GM12878 (cell line): ENCODE measurements at regions not wholly inside any gene's neighbourhood (a gene's known extent, or its start where the extent isn't known, plus 50 kb on each side); places are given as distances from the start of the nearest gene placed in this dataset.

Experiments
- ATAC-seq: fragments of 200-7000 bp; cut with Tn5 transposase; 3 replicates; pipeline ENCODE4 v1.9.1; 2020; ENCODE audit warnings: mild to moderate bottlenecking, moderate library complexity
- BruUV-seq: library from RNA; stranded (reverse); fragments of 400-500 nt; replicated peaks from 2 replicates; lab custom pipeline; 2021; lab: Mats Ljungman, UMichigan
- CTCF ChIA-PET: fragments of 300-600 bp; sonication (Branson Sonifier 250); formaldehyde crosslinking; extraction: SDS; loops from one replicate; lab custom pipeline; 2021; ENCODE audit warnings: inconsistent platforms; lab: Yijun Ruan, JAX
- POLR2A ChIA-PET: fragments of 350-600 bp; formaldehyde crosslinking; extraction: SDS; loops from one replicate; lab custom pipeline; 2021; ENCODE audit warnings: inconsistent platforms; lab: Charles Lee
- RAD21 ChIA-PET: fragments of 300-600 bp; sonication (Branson Sonifier 250); formaldehyde crosslinking; loops from one replicate; lab custom pipeline; 2023; ENCODE audit warnings: antibody characterized with exemption; ENCODE audit not compliant: unreplicated experiment; lab: Charles Lee
- SMC1A ChIA-PET: fragments of 300-600 bp; sonication (Branson Sonifier 250); formaldehyde crosslinking; loops from one replicate; lab custom pipeline; 2023; ENCODE audit not compliant: unreplicated experiment, uncharacterized antibody; lab: Charles Lee
- DNase-seq: peaks from one replicate; pipeline ENCODE4 v3.0.0-alpha.2; 2011; ENCODE audit warnings: low read depth, low spot score
- FAIRE-seq: peaks from 3 replicates; lab custom pipeline; 2011; peaks lifted over from hg19 to GRCh38; lab: Jason Lieb, UNC
- H2AFZ ChIP-seq: 2 replicates; pipeline ENCODE4 v1.6.0; 2011; ENCODE audit warnings: low read depth, low read length, control low read depth; ENCODE audit not compliant: control insufficient read depth
- H3K27ac ChIP-seq: 2 replicates; pipeline ENCODE4 v1.5.1; 2011; ENCODE audit warnings: control low read depth; ENCODE audit not compliant: control insufficient read depth, insufficient read depth
- H3K27me3 ChIP-seq, 2 experiments: replicated peaks in 1 of 2; 2 replicates each; pipeline versions ENCODE4 v1.6.0 to v1.6.1; 2011; ENCODE audit warnings: low read length in 1 of 2; ENCODE audit not compliant: control insufficient read depth in 2 of 2, insufficient read depth in 2 of 2
- H3K36me3 ChIP-seq, 2 experiments: 2 replicates each; pipeline ENCODE4 v1.5.1; 2011; ENCODE audit warnings: low read length in 1 of 2; ENCODE audit not compliant: control insufficient read depth in 2 of 2, insufficient read depth in 2 of 2
- H3K4me1 ChIP-seq: 2 replicates; pipeline ENCODE4 v1.6.1; 2011; ENCODE audit warnings: mild to moderate bottlenecking, low read length, moderate library complexity, mixed read lengths; ENCODE audit not compliant: control insufficient read depth, insufficient read depth
- H3K4me2 ChIP-seq: 2 replicates; pipeline ENCODE4 v1.6.0; 2011; ENCODE audit warnings: control low read depth; ENCODE audit not compliant: control insufficient read depth, insufficient read depth
- H3K4me3 ChIP-seq: fragments of 200-600 bp; sonication (generic); 2 replicates; pipeline ENCODE4 v1.5.1; 2016
- H3K79me2 ChIP-seq: 2 replicates; pipeline ENCODE4 v1.6.0; 2011; ENCODE audit warnings: low read length; ENCODE audit not compliant: control insufficient read depth, insufficient read depth
- H3K9ac ChIP-seq: 2 replicates; pipeline ENCODE4 v1.8.0; 2011; ENCODE audit warnings: low read length, control low read depth, mixed read lengths; ENCODE audit not compliant: control insufficient read depth, insufficient read depth
- H3K9me3 ChIP-seq: replicated peaks from 3 replicates; pipeline ENCODE4 v1.5.1; 2011; ENCODE audit warnings: mild to moderate bottlenecking, low read length; ENCODE audit not compliant: control insufficient read depth, insufficient read depth
- H4K20me1 ChIP-seq: 2 replicates; pipeline ENCODE4 v1.6.0; 2011; ENCODE audit not compliant: control insufficient read depth, insufficient read depth
- BCLAF1 ChIP-seq: fragments of 450-650 bp; IDR thresholded peaks from 2 replicates; pipeline ENCODE4 v1.6.1; 2017; ENCODE audit warnings: antibody characterized with exemption, mild to moderate bottlenecking, moderate library complexity
- CEBPB ChIP-seq, 2 experiments: fragments of 150-350 bp in 1 of 2; IDR thresholded peaks; 2 replicates each; pipeline ENCODE4 v1.6.1; 2012 to 2014; ENCODE audit warnings: low read depth in 2 of 2, low read length in 2 of 2, borderline replicate concordance in 1 of 2, inconsistent platforms in 1 of 2
- CHD2 ChIP-seq: IDR thresholded peaks from 2 replicates; pipeline ENCODE4 v1.6.1; 2011; ENCODE audit warnings: low read depth, low read length, improper control_type of control experiment, borderline replicate concordance
- E2F8 ChIP-seq: fragments of 450-650 bp; IDR thresholded peaks from 2 replicates; pipeline ENCODE4 v1.6.1; 2018; ENCODE audit warnings: mild to moderate bottlenecking, low read depth, moderate library complexity; ENCODE audit not compliant: partially characterized antibody
- GATAD2B ChIP-seq: fragments of 450-650 bp; conservative IDR thresholded peaks from 2 replicates; pipeline ENCODE4 v1.6.1; 2017; ENCODE audit warnings: low read depth, mild to moderate bottlenecking, moderate library complexity
- JUND ChIP-seq: IDR thresholded peaks from 2 replicates; pipeline ENCODE4 v1.6.1; 2012; ENCODE audit warnings: low read depth, mild to moderate bottlenecking, low read length, improper control_type of control experiment, moderate library complexity
- PAX8 ChIP-seq: fragments of 450-650 bp; IDR thresholded peaks from 2 replicates; pipeline ENCODE4 v1.6.1; 2017; ENCODE audit warnings: mild to moderate bottlenecking, moderate library complexity
- TCF12 ChIP-seq: IDR thresholded peaks from 2 replicates; pipeline ENCODE4 v1.6.1; 2011; ENCODE audit warnings: low read depth, mild to moderate bottlenecking, low read length
- USF1 ChIP-seq: IDR thresholded peaks from 2 replicates; pipeline ENCODE4 v1.6.1; 2011; ENCODE audit warnings: borderline replicate concordance, low read depth, mild to moderate bottlenecking, moderate library complexity, mixed read lengths, low read length; ENCODE audit not compliant: insufficient read depth; ENCODE audit errors: extremely low read length
- WRNIP1 ChIP-seq: IDR thresholded peaks from 2 replicates; pipeline ENCODE4 v1.6.1; 2011; ENCODE audit warnings: low read depth, low read length, improper control_type of control experiment, borderline replicate concordance
- ZNF592 ChIP-seq: fragments of 450-650 bp; IDR thresholded peaks from 2 replicates; pipeline ENCODE4 v1.6.1; 2017; ENCODE audit warnings: mild to moderate bottlenecking, moderate library complexity
- WGBS: methylation state at CpG from one replicate; pipeline ENCODE4 v1.1.6; 2016; ENCODE audit warnings: low lambda C conversion rate; ENCODE audit not compliant: insufficient replicate concordance, insufficient coverage; ENCODE audit errors: missing lambda C conversion rate; 5-methylcytosine and 5-hydroxymethylcytosine counted together
- in situ Hi-C: fragments of 300-500 bp; cut with MboI; formaldehyde crosslinking; loops from 9 replicates; pipeline ENCODE4 v1.14.3; 2018; ENCODE audit warnings: mixed read lengths
- intact Hi-C: fragments of 100-400 bp; cut with micrococcal nuclease; formaldehyde crosslinking; loops from one replicate; pipeline ENCODE4 v1.14.2; 2022; ENCODE audit not compliant: unreplicated experiment

- TF ChIP-seq USF1 (no peak), CEBPB (IDR thresholded peaks at IDR 0.05; ENCODE audit: borderline replicate concordance in 1 of 2, low read depth in 2 of 2, low read length in 2 of 2) (no peak), PAX8 (no peak), JUND (no peak), CHD2 (no peak)
Measured at GRCh38 chr2:147471126-147471525, 373.7 kb upstream of the ACVR2A start (continued).

- H3K4me1 ChIP-seq, result no peaks in the 10 kb centered on the region
- CTCF ChIA-PET, result no interaction called here
- intact Hi-C loops (no loop called here), in situ Hi-C loops (no loop called here)
- H3K9me3 ChIP-seq, result no peaks in the 10 kb centered on the region
- POLR2A ChIA-PET, result no interaction called here
- H3K4me2 ChIP-seq, result no peak overlapping the region
- no peaks in the 10 kb centered on the region for H3K36me3 ChIP-seq
- no peak overlapping the region for H3K27ac ChIP-seq
- no peak for FAIRE-seq
- no peak for ATAC-seq
- H4K20me1 ChIP-seq, result no peaks in the 10 kb centered on the region
- no peak overlapping the region for H3K4me3 ChIP-seq
- H3K9ac ChIP-seq, result no peak overlapping the region
- no peaks in the 10 kb centered on the region for H3K79me2 ChIP-seq
- no peak overlapping the region for H2AFZ ChIP-seq
- SMC1A ChIA-PET, result no interaction called here
- 59% methylated on average over 2 of the region's 2 CpGs for WGBS
- no peaks in the 10 kb centered on the region for H3K27me3 ChIP-seq
- DNase-seq, result no peak
- no TSS peak for BruUV-seq
- RAD21 ChIA-PET, result no interaction called here
- TF ChIP-seq ZNF592, result no peak
- no peak for TF ChIP-seq WRNIP1
- TF ChIP-seq E2F8, result no peak
- no peak for TF ChIP-seq GATAD2B
- TF ChIP-seq TCF12, result no peak
- TF ChIP-seq BCLAF1, result no peak
Measured at GRCh38 chr2:147469471-147469870, 375.4 kb upstream of the ACVR2A start.
